ENCODE measurements at regions not wholly inside any gene's neighbourhood (a gene's known extent, or its start where the extent isn't known, plus 50 kb on each side); places are given as distances from the start of the nearest gene placed in this dataset.
"Not testable (repeated sequence)": the region's sequence is repeated elsewhere in the genome, so short reads cannot be mapped to it uniquely, and the experiment has no call there.

- FAIRE-seq, result no peak
Measured at GRCh38 chr3:55294557-55294956, 192.5 kb downstream of the WNT5A start.

GRCh38 chr3:55292360-55292759, 194.7 kb downstream of the WNT5A start:
- no peak for FAIRE-seq

- no peak for FAIRE-seq
Measured at GRCh38 chr3:55288657-55289056, 198.4 kb downstream of the WNT5A start.

- no peak for FAIRE-seq
Measured at GRCh38 chr3:55286693-55287092, 200.4 kb downstream of the WNT5A start.

GRCh38 chr3:55285156-55285555, 201.9 kb downstream of the WNT5A start:
- no peak for FAIRE-seq

GRCh38 chr3:55283441-55283925, 203.6 kb downstream of the WNT5A start:
- no peak for FAIRE-seq

- FAIRE-seq, result no peak
Measured at GRCh38 chr3:55282994-55283393, 204.1 kb downstream of the WNT5A start.

GRCh38 chr3:55272031-55272645, 215.0 kb downstream of the WNT5A start:
- no peak for FAIRE-seq

- no peak for FAIRE-seq
Measured at GRCh38 chr3:55271549-55271948, 215.6 kb downstream of the WNT5A start.

- FAIRE-seq, result no peak
Measured at GRCh38 chr3:55270976-55271375, 216.1 kb downstream of the WNT5A start.

GRCh38 chr3:55269636-55270035, 217.5 kb downstream of the WNT5A start:
- FAIRE-seq, result no peak

- no peak for FAIRE-seq
Measured at GRCh38 chr3:55269096-55269495, 218.0 kb downstream of the WNT5A start.

- FAIRE-seq, result no peak
Measured at GRCh38 chr3:55267206-55267930, 219.7 kb downstream of the WNT5A start.

GRCh38 chr3:55264919-55265318, 222.2 kb downstream of the WNT5A start:
- FAIRE-seq, result no peak

- FAIRE-seq, result no peak
Measured at GRCh38 chr3:55252921-55253320, 234.2 kb downstream of the WNT5A start.

- not testable (repeated sequence) for FAIRE-seq
Measured at GRCh38 chr3:55249156-55249555, 237.9 kb downstream of the WNT5A start.

- no peak for FAIRE-seq
Measured at GRCh38 chr3:55247666-55248065, 239.4 kb downstream of the WNT5A start.

- no peak for FAIRE-seq
Measured at GRCh38 chr3:55246033-55246432, 241.1 kb downstream of the WNT5A start.

GRCh38 chr3:55245351-55245750, 241.8 kb downstream of the WNT5A start:
- no peak for FAIRE-seq

GRCh38 chr3:55244247-55244646, 242.9 kb downstream of the WNT5A start:
- no peak for FAIRE-seq

GRCh38 chr3:55243678-55244077, 243.4 kb downstream of the WNT5A start:
- no peak for FAIRE-seq

- FAIRE-seq, result no peak
Measured at GRCh38 chr3:55242921-55243320, 244.2 kb downstream of the WNT5A start.

- no peak for FAIRE-seq
Measured at GRCh38 chr3:55241098-55241497, 246.0 kb downstream of the WNT5A start.

- no peak for FAIRE-seq
Measured at GRCh38 chr3:55235416-55235815, 251.7 kb downstream of the WNT5A start.

GRCh38 chr3:55226696-55227095, 260.4 kb downstream of the WNT5A start:
- no peak for FAIRE-seq

Measured in colon (tissue), 2 donors.